Islet precursor cell (in vitro differentiated cells): ENCODE measurements at regions not wholly inside any gene's neighbourhood (a gene's known extent, or its start where the extent isn't known, plus 50 kb on each side); places are given as distances from the start of the nearest gene placed in this dataset.

Experiments used
- DNase-seq: peaks from one replicate; pipeline ENCODE4 v3.0.0-alpha.2; 2018

DNA sequence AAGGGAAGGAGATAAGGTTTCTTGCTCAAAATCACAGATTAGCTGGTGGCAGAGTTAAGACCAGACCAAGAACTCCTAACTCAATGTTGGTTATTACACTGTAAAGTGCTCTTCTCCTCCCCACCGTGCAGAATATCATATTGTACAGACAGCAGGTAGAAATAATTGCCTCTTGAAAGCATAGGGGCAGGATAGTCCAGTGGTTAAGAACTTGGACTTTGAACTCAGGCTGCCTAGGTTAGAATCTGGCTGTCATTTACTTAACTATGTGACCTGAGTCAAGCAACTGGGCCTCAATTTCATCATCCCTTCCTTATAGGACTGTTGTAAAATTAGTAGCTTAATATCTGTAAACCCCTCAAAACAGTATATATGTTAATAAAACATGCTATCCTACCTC, 114.9 kb upstream of the HIVEP3 start:
- no peak for DNase-seq

DNA sequence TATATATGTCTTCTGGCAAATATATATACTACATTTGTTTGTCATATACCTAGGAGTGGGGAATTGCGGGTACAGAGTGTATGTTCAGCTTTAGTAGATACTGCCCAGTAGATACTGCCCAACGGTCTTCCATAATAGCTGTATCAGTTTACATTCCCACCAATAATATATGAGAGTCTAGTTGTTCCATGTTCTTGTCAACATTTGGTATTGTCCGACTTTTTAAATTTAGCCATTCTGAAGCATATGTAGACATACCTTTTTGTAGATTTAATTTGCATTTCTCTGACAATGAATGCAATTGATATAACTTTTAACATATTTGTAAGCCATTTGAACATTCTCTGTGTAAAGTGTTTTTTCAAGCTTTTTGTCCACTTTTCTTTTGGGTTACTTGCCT, 99.0 kb upstream of the HIVEP3 start:
- DNase-seq: no peak

DNA sequence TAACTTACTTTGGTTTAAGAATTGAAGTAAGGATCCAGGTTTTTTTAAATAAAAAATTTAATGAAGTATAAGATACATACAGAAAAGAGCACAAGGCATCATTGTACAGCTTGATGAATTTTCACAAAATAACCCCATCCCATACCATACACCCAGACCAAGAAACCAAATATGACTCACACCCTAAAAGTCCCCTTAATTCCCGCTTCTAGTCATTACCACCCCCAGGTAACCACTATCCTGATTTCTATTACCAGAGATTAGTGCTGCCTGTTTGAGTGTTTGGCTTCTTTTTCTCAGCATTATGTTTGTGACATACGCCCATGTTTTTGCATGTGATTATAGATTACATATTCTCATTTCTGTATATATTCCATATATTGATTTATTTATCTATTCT, 98.5 kb upstream of the HIVEP3 start:
- no peak for DNase-seq

DNA sequence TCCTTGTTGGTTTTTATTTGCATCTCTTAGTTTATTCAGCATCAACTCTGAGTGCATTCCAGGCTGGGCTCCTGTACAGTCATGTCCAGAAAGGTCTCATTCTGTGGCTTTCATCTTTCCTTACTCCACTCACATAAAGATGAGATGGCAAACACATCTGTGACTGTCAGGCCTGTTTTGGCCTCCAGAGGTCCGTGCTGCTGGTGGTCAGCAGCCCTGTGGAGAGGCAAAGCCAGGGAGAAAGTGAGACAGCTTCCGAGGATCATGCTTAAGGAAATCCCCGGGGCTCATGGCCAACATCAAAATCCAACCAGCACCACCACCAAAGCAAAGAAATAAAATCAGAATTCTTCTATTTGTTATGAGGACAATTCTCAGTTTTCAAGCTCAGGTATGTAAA, 96.1 kb upstream of the HIVEP3 start:
- no peak for DNase-seq

DNA sequence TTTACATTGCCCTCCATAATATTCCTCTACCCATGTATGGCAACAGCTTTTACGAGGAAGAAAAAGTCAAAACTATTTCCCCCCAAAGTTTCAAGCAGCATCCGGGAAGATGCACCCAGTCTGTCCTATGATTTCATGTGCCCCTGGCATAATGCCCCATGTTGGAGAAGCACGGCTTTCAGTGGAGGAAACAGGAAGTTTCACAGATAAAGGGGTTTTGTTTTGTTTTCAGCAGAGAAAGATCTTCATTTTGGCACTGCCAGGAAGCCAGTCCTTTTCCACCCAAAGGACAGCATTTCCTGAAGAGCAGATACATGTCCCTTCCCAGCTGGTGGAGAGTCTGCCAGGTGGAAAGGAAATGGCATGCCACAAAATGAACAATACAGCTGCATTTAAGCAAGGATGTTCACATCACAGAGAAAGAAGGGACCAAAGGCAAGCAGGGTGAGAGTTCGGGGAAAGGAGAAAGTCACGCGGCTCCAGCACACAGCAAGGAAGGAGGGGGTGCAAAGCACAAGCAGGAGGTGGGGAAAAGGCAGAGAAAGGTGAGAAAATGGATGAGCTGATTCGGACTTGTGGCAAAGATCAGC, 95.3 kb upstream of the HIVEP3 start:
- no peak for DNase-seq

DNA sequence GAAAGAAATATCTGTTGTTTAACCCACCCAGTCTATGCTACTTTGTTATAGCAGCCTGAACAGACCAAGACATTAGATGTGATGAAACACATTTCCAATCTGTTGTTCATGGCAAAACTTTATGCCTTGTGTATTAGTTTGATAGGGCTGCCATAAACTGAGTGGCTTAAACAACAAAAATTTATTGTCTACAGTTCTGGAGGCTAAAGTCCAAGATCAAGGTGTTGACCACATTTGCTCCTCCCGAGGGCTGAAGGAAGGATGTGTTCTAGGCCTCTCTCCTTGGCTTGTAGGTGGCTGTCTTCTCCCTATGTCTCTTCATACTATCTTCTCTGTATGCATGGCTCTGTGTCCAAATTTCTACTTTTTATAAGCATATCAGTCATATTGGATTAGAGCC, 94.1 kb upstream of the HIVEP3 start:
- no peak for DNase-seq

DNA sequence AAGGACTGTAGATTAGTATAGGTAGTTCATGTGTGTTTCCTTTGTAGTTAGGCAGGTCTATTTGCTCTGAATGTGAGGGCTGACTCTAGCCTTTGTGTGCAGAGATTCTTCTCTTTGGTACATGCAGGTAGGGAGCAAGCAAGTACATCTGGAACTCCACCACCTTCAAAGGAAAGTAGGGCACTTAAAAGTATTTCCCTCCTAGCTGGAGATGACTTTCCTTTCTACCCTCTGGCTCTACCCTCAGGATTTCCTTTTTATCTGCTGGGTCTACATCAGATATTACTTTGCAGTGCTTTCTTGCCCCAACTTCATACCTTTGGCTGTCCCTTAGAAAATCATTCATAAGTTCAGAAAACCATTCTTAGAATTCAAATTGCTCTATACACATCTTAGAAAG, 91.7 kb upstream of the HIVEP3 start:
- DNase-seq: no peak

DNA sequence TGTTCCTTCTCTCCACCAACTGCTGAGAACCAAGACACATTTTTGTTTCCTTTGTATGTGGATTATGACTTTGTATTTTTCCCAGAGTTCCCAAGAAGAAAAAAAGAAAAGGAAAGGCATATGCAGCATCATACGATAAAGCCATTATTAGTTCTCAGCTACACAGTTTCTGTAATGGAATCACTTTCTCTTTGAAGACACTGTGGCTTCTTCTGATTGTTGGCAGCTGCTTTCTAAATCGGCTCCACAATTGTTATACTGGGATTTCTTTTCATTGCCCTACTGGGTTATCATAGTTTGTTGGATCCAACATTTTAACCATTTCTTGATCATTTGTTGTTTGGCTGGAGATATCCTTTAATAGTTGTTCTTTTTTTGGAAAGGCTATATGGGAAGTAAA, 89.5 kb upstream of the HIVEP3 start:
- no peak for DNase-seq

DNA sequence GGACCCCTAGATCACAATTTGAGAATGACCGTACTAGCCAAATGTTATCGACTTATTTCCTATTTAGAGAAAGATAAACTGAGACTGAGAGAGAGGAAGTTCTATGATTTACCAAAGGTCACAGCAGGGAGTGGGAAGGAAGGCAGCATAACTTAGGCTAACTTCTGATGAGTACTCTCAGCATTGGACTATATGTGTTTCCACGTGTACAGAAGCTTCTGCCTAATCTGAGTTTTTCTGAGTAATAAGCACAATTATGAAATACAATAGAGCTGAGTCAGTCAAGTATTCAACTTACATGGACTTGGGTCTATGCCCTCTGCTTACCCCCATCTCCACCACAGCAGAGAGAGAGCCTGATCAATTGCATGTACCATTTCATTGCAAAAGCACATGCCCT, 88.1 kb upstream of the HIVEP3 start:
- no peak for DNase-seq

DNA sequence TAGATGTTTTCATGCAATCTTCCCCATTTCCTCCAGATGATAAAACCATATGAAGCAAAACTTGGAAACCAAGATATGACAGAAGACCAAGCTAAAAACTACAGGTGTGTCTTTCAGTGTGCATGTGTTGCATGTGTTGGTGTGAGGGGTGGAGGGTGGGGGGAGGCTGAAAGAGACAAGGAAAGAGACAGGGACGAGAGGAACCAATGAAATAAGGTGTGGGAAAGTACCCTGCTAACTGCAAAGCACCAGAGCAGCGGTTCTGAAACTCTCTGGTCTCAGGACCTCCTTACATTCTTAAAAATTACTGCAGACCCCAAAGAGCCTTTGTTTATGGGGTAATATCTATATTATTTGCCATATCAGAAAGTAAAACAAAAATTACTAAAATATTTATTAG, 87.4 kb upstream of the HIVEP3 start:
- no peak for DNase-seq

DNA sequence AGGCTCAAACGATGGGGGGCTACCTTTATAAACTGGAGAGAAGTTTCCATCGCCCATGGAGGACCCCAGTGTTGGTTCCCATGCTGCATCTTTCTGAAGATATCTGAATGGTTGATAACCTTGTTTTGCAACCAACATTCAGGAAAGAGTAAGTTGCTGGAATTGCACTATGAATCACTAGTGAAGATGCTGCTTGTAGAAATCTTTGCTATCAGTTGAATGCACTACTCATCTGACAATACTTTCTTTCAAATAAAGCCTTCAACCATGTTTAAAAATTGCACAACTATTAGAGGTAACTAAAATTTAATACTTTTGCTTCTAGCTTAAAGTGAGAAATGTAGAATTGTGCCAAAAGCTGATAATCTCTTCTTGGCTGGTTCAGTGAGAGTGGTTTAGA, 86.8 kb upstream of the HIVEP3 start:
- no peak for DNase-seq

DNA sequence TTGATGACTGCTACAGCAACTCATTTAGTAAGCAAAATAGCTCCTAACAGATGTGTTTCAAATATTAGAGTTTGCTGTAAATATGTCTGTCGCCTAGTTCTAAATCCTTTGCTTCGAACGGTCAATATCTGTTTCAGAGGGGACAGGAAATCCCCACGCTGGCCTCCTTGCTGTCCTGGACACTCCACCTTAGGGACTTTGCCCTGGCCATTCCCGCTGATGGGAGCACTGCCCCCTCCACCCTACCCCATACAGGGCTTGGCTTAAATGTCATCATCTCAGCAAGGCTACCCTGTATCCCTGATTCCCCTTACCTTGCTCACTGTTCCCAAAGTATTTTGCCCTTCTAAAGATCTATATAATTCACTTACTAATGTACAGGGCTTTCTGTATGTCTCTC, 86.1 kb upstream of the HIVEP3 start:
- no peak for DNase-seq

DNA sequence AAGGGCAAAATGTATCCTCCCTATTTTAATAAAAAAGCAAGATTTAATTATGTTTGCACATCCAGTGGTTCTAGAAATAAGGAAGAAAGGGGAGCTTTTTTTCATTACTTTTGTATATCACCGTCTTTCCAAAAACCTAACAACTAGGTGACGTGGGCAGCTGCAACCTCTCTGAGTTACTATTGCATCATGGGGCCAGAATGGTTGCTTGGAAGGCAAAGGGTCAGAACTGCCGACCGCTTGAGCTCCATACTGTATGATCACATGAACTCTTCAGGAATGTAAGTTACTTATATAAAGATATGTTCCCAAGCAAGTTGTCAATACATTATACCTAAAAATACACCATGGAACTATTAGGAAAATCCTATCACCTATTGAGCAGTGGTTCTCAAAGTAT, 85.6 kb upstream of the HIVEP3 start:
- DNase-seq: no peak

DNA sequence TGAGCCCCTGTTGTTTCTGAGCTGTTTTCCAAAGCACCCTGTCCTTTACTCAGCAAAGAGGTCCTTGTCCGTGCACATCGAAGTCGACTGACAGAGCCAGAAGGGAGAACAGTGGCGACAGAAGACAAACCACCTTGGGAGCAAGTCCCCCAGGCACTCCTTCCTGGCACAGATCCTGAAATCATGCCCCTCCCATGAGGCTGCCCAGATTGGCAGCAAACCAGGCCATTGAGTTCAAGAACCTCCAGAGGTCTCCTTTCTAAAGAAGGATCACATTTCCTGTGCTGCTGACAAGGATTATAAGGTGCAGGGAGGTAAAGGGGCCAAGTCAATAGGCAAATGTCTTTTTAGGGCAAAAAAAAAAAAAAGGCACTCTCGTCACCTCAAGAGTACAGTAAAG, 84.7 kb upstream of the HIVEP3 start:
- no peak for DNase-seq

DNA sequence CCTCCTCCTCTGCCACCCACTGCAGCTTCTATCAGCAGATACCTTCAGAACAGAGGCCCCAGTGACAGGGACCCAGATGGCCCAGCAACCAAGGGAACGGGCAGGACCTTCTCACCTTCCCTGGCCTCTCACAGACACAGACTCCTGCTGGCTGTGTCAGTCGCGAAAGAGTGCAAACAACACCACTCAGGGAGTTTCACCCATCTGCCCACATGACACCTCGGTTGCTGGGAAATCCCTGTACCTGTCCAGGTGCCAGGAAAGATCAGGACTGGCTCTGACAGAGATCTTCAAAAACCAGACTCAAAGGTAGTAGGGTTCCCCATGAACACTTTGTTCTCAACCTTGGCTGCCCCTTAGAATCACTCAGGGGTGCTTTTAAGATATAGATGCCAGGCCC, 83.5 kb upstream of the HIVEP3 start:
- DNase-seq: no peak

DNA sequence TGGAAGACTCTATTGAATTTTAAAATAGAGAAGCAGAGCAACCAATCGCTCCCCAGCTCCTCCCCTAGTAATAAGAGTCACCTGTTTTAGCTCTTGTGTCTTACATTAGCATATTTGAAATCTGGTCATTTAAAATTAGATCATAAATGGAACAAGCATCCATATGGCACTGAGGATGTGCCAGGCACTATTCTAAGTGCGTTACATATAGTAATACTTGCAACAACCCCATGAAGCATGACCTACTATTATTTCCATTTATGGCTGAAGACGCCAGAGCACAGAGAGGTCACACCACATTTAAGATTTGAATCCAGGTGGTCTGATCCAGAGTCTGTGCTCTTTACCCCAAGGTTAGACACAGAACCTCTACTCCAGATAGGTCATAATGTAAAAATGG, 82.0 kb upstream of the HIVEP3 start:
- DNase-seq: no peak

DNA sequence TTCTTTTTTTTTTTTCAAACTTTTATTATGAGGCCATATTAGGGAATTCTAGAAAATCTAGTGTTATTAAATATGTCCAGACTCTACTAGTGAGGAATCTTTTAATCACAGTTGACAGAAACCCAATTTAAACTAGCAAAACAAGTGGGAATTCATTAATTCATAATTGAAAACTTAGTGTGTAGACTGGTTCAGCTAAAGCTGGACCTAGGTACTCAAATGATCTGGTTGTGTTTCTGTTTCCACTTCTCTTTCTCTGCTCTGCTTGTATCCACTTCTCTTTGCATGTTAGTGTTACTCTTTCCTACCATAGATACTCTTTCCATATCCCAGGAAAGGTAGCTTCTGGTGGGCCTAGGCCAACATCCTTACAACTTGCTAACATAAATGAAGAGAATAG, 81.2 kb upstream of the HIVEP3 start:
- DNase-seq: no peak

DNA sequence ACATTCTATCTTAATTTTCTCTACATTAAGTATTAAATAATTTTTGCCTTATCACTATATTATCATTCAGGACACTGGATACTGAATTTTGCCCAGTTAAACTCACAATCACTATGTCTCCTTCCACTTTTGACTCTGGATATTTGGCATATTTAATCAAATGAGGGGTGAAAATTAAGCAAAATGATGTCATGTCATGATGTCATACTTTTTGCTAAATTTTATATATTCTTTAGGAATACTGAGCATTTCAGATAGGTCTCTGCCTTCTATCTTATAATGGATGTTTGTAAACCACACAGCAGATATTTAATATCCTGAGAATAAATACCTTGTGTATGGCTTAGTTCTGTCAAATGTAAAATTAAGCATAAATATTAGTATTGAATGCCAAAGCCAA, 79.5 kb upstream of the HIVEP3 start:
- DNase-seq: no peak

DNA sequence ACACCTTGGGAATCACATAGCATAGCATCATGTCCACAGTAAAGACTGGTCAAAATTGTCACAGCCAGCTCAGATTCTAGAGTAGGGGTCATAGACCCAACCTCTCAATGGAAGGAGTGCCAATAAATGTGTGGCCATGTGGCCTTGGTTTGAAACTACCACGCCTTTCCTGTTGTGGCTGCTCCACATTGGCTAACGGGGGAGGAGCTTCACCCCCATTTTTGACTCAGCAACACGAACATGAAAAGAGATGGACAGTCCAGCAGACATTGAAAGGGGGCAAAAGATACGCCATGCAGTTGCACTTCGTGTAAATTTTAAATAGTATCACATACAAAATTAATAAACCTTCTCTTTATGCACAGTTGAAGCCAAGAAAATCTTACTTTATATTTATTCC, 78.4 kb upstream of the HIVEP3 start:
- no peak for DNase-seq

DNA sequence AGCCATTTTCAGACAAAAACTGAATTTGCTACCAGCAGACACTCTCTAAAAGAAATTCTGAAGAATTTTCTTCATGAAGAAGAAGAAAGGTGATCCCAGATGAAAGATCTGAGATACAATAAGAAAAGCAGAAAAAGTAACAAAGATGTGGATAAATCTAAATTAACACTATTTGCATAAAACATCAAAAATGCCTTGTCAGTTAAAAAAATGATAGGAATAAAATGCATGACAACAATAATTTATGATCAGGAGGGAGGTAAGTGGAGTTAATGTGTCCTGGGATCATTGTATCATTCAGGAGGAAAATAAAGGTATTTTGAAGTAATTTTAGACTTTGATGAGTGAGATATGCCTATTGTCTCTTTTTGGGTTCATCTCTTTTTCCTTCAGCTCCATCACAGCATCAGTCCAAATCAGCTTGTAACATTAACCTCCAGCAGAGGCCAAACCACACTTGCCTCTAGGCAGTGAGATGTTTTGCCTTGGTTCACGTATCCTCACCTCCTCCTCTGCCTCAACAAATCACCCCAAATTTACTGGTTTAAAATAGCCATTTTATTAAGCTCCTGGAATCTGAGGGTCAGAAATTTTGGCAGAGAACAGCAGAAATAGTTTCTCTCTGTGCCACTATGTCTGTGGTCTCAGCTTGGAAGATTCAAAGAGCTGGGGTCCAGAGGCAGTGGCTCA, 76.9 kb upstream of the HIVEP3 start:
- DNase-seq: no peak

DNA sequence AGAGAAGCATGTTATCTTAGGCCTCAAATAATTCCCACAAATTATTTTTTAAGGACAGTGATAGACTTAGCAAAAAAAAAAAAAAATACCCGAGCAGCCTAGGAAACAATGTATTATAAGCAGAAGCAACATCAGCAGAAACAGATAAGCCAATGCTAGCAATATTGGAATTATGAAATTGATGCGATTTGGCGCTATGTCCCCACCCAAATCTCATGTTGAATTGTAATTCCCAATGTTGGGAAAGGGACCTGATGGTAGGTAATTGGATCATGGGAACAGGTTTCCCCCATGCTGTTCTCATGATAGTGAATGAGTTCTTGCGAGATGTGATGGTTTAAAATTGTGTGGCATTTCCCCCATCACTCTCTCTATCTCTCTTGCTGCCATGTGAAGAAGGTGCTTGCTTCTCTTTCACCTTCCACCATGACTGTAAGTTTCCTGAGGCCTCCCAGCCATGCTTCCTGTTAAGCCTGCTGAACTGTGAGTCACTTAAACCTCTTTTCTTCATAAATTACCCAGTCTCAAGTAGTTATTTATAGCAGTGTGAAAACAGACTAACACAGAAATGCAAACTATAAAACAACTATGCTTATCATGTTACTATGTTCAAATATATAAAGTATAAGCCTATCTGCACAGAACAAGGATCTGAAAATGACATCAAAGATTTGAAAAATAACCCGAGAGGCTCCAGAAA, 75.6 kb upstream of the HIVEP3 start:
- no peak for DNase-seq

DNA sequence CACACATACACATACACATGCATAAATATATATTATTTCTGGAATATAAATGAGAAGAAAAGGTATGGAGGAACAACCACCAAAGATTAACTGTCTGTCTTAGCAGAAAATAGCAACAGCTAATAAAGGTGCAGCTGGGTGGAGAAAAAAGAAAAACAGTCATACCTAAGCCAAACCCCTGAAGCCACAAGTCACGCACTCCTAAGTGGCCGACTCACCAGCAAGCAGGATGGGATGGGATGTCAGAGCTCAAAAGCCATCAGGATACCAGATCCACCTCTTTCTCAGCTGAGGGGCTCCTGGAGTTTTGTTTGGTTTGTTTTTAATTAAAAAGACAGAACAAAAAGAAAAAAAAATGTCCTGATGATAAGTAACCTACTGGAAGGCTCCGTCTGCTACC, 64.7 kb upstream of the HIVEP3 start:
- DNase-seq: no peak

DNA sequence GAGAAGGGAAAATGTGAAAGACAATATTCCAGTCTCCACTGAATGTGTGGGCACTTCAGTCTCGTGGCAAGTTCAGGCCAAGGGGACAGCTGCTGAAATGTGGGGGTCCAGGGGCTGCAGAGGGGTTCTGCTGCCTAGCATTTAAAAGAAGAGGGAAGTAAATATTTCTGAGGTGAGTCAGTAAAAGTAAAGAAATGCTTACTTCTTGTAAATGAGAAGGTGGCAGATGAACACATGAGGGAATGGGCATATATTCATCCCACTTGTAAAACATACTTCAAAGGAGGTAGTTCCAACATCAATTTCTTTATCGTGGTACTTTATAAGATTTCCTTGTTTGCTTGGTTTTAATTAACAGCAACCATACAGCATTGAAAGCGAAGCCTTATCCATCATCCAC, 63.1 kb upstream of the HIVEP3 start:
- DNase-seq: no peak

DNA sequence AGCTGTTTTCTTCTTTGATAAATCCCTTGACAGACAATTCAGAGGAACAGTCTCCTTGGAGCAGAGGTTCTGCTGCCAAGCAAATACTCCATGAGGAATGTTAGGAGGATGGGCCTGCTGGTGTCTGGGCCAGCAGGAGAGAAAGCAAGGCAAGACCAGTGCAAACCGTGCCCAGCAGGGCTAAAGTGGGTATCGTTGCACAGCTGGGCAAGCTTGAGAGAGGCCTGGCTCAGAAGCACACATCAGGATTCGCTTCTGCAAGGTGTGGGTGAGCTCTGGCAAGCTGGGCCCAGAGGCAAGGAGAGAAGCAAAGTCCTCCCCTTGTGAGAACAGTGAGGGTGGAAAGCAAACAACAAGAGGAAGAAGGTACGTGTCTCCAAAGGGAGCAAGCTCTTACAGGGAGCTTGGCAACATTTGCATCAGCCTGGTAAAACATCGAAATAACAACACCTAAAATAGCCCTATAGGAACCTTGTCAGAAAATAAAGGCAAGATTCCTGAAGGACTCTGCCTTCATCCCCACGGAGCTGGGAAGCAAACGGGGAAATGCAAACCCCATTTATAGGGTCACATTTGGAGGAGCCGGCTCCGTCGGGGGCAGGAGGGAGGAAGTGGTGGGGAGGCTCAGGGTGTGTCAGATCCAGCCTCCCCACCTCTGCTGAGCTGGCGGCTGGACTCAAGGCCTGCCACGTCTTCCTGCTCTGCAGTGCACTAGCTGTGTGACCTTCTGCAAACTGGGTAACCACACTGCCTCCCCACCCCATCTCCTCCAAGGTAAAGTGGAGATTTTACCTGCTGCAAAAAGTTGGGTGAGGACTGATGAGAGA, 62.3 kb upstream of the HIVEP3 start:
- no peak for DNase-seq
